ENCODE measurements at regions not wholly inside any gene's neighbourhood (a gene's known extent, or its start where the extent isn't known, plus 50 kb on each side); places are given as distances from the start of the nearest gene placed in this dataset.
A peak's percentile ranks its signal among the peaks of the same experiment; 100 is the strongest.

GRCh38 chr1:243917863-243918565 lies 68.0 kb upstream of the AKT3 start:
- ChIA-PET POLR2A (interaction anchor here (0.5 kb wide), 1 partner anchor 68 kb away, joined by 3 read pairs; no protein-coding TSS in a partner anchor), CTCF (interaction anchor here (1.2 kb wide), 1 partner anchor 10 kb away, joined by 3 read pairs; no protein-coding TSS in a partner anchor)
- Histone ChIP-seq H3K36me3 (ENCODE audit: control insufficient read depth, insufficient read depth, low read length) (no peaks in the 10 kb centered on the region), H3K4me3 (ENCODE audit: low read depth, low read length) (peak overlapping the region; percentile 54), H3K27me3 (ENCODE audit: control insufficient read depth, insufficient read depth, low read length) (no peaks in the 10 kb centered on the region)
- TF ChIP-seq CTCF (IDR thresholded peaks at IDR 0.05; ENCODE audit: insufficient read depth, low read depth, low read length) = no peak
- DNase-seq (ENCODE audit: low read depth) = no peak

DNA sequence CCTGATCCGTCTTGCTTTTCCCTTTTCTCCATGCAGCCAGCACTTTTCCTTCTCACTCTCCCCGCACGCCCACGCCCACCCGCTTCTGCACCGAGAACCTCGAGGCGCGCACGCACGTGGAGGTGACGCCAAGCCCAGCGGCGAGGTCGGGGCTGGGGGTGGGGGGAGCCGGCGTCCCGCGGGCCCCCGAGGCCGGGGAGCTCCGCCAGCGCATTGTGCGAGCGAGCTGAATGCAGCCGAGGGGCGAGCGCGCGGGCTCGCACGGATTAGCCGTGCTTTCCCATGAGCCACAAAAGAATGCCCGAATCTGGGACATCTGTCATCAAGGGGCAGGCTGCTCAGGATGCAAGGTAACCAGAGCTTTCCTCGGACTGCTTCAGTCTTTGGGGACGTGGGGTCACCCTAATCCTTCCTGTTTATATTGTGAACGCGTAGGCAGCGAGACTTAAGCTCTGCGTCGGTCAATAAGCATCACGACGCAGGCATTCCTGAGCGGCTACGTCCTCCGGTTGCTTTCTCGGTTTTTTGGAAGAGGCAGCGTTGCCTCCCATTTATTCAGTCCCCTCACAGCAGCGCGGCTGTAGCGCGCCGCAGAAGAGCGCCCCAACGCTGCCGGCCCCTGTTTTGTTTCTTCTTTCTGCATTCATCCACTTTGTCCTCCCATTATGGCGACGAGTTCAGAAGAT lies 67.3 kb upstream of the AKT3 start:
- peak; percentile 30; the same call in 1 of the 2 replicates for TF ChIP-seq CTCF (IDR thresholded peaks at IDR 0.05; ENCODE audit: insufficient read depth, low read depth, low read length)
- Histone ChIP-seq H3K36me3 (ENCODE audit: control insufficient read depth, insufficient read depth, low read length) (no peaks in the 10 kb centered on the region), H3K27me3 (ENCODE audit: control insufficient read depth, insufficient read depth, low read length) (no peaks in the 10 kb centered on the region), H3K4me3 (ENCODE audit: low read depth, low read length) (peak overlapping the region; percentile 54)
- CTCF ChIA-PET = interaction anchor here (0.7 to 1.4 kb wide), 3 partner anchors 9 to 573 kb away, joined by 3 read pairs; no protein-coding TSS in a partner anchor
- peak; percentile 50 for DNase-seq (ENCODE audit: low read depth)
- POLR2A ChIA-PET = interaction anchor here (0.5 kb wide), 1 partner anchor 68 kb away, joined by 3 read pairs; no protein-coding TSS in a partner anchor

- ChIA-PET CTCF (interaction anchor here (1.4 kb wide), 1 partner anchor 13 kb away, joined by 3 read pairs; no protein-coding TSS in a partner anchor), POLR2A (no interaction called here)
- no peaks in the 10 kb centered on the region for H3K27me3 ChIP-seq (ENCODE audit: control insufficient read depth, insufficient read depth, low read length)
- DNase-seq (ENCODE audit: low read depth) = no peak
- H3K36me3 ChIP-seq (ENCODE audit: control insufficient read depth, insufficient read depth, low read length) = no peaks in the 10 kb centered on the region
- no peak for TF ChIP-seq CTCF (IDR thresholded peaks at IDR 0.05; ENCODE audit: insufficient read depth, low read depth, low read length)
- H3K4me3 ChIP-seq (ENCODE audit: low read depth, low read length) = no peak overlapping the region
These were observed 66.1 kb upstream of the AKT3 start for GRCh38 chr1:243916160-243916559.

GRCh38 chr1:243912347-243912746 lies 62.3 kb upstream of the AKT3 start:
- H3K27me3 ChIP-seq (ENCODE audit: control insufficient read depth, insufficient read depth, low read length) = no peaks in the 10 kb centered on the region
- H3K4me3 ChIP-seq (ENCODE audit: low read depth, low read length) = no peak overlapping the region
- ChIA-PET POLR2A (no interaction called here), CTCF (interaction anchor here (0.7 kb wide), 1 partner anchor 37 kb away, joined by 5 read pairs; no protein-coding TSS in a partner anchor)
- H3K36me3 ChIP-seq (ENCODE audit: control insufficient read depth, insufficient read depth, low read length) = no peaks in the 10 kb centered on the region
- TF ChIP-seq CTCF (IDR thresholded peaks at IDR 0.05; ENCODE audit: insufficient read depth, low read depth, low read length) = no peak
- no peak for DNase-seq (ENCODE audit: low read depth)

- Histone ChIP-seq H3K27me3 (ENCODE audit: control insufficient read depth, insufficient read depth, low read length) (no peaks in the 10 kb centered on the region), H3K4me3 (ENCODE audit: low read depth, low read length) (no peak overlapping the region), H3K36me3 (ENCODE audit: control insufficient read depth, insufficient read depth, low read length) (no peaks in the 10 kb centered on the region)
- TF ChIP-seq CTCF (IDR thresholded peaks at IDR 0.05; ENCODE audit: insufficient read depth, low read depth, low read length) = no peak
- ChIA-PET POLR2A (no interaction called here), CTCF (interaction anchor here (0.6 kb wide), 1 partner anchor 292 kb away, joined by 3 read pairs; no protein-coding TSS in a partner anchor)
- DNase-seq (ENCODE audit: low read depth) = no peak
These were observed 60.6 kb upstream of the AKT3 start for GRCh38 chr1:243910607-243911006.

Data from BJ (cell line).